Inferior parietal cortex (tissue), 1 donor: ENCODE measurements at regions not wholly inside any gene's neighbourhood (a gene's known extent, or its start where the extent isn't known, plus 50 kb on each side); places are given as distances from the start of the nearest gene placed in this dataset.
"Not testable (repeated sequence)": the region's sequence is repeated elsewhere in the genome, so short reads cannot be mapped to it uniquely, and the experiment has no call there.

ENCODE experiments used
- DNase-seq: peaks from one replicate; pipeline ENCODE4 v3.0.0-alpha.2; 2016; ENCODE audit errors: extremely low spot score

DNA sequence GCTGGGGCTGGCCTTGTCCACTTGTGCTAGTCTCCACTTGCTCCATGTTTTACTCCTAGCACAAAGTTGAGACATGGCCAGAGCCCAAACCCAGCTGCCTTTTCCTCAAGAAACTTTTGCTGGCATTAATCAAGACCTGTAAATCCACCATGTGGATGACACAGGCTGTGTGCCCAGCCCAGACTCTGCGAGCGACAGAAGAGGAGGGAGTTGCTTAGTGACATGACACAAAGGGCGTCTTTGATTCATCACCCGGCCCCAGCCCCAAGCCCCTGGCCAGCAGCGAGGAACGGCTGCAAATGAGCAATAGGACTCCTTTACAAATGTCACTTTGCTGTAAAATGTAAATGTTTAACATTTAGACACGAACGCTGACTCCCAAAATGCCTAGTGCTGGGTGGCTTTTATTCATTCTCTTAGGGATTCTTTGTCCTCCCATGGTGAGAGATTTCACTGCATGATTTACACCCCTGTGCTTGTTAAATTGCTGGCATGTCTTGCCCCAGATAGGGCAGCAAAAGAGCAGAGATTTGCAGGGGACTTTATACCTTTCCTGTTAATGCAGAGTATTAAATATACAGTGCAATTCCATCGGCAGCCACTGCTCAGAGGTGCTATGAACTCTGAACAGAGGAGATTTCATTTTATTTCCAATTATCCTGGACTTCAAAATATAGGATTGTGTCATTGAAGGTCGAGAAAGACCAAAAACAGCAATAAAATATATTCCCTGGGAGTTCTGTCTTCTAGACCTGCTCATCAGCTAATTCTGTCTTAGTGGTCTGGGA, 263.6 kb upstream of the NCAM1 start:
- peak; percentile 78 for DNase-seq

GRCh38 chr11:112705148-112705547, 256.1 kb upstream of the NCAM1 start:
- DNase-seq, result no peak

DNA sequence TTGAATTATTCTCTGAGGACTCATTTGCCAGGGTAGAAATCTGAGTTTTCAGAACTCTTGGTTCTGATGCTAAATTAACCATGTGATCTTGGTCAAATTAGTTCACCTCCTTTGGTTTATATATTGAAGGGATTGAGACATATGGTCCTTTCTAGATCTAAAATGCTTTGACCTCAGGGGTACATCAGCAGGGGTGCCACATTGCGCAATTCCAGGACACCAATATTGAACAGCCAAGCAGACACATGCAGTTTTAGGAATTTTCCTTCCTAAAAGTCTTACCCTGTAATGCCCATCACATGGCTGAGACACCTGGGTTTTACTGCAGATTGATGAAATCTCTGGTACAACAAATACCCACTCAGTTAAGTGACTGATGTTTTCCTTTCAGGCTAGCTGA, 254.4 kb upstream of the NCAM1 start:
- no peak for DNase-seq

DNA sequence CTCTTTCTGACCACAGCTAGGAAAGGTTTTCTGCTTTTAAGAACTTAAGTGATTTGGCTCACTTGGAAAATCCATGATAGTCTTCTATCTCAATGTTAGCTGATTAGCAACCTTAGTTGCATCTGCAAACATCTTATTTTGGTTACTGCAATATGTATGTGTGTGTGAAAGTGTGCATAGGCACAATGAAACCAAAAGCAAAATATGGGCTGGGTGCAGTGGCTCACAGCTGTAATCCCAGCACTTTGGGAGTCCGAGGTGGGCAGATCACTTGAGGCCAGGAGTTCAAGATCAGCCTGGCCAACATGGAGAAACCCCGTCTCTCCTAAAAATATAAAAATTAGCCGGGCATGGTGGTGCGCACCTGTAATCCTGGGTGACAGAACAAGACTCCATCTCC, 246.9 kb upstream of the NCAM1 start:
- not testable (repeated sequence) for DNase-seq

DNA sequence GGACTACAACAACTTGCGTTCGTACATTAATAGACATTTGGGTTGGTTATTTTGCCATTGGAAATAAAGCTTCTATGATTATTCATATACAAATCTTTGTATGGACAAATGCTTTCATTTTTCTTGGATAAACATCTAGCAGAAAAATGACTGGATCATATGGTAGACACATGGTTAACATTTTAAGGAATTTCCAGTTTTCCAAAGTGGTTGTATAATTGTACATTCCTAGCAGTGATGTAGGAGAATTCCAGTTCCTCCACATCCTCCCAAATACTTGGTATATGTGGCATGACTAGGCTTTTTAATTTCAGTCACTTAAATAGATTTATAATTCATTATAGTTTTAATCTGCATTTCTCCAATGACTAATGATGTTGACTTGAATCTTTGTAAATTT, 246.2 kb upstream of the NCAM1 start:
- DNase-seq, result no peak

DNA sequence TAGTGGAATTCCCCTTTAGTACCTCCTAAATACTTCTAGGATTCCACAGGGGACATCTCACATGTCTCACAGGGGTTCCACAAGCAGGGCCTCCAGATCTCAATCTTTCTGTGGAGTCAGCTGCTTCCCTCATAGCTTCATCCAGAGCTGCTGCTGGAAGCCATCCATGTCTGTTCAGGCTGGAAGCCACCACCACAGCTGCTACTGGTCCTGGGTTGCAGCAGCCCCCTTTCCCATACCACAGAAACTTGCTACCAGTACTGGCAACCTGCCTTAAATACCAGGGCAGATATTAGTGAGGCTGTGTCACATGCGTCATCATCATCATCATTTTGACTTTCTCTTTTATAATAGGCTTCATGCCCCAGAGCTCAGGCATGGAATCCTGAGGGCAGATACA, 242.7 kb upstream of the NCAM1 start:
- DNase-seq, result no peak

- no peak for DNase-seq
Observed at GRCh38 chr11:112719736-112720525, 241.3 kb upstream of the NCAM1 start.

DNA sequence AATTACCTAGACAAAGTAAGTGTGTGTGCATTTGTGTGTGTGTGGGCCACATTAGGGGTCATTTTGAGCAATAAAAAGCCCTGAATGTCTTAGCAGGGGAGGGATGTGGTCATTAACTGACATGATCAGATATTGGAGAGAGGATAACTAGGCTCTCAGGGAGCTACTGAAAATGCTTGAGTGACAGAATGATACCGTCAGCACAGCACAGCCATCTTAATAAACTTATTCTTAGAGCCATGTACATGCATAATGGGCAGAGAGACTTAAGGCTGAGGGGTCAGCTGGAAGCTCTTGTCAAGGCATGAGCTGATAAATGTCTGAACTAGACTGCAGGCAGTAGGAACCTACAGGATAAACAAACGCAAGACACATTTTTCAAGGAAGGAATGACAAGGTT, 239.1 kb upstream of the NCAM1 start:
- DNase-seq, result no peak

DNA sequence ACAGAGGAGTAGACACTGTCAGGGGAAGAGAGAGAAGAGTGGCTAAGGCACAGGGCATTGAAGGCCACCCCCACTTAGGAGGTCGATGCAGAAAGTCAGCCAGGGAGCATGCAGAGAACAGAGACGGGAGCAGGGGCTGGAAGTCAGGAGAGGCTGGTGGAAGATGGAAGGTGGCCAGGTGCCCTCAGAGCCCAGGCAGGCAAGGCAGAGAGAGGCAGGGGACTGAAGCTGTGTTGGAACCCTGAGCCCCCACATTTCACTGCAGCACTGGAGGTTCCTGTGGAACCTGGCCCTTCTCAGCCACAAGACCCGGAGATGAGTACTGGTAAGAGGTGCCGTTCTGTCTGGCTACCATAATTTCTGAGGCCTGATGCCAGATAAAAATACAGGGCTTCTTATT, 238.3 kb upstream of the NCAM1 start:
- no peak for DNase-seq

GRCh38 chr11:112723676-112724495, 237.3 kb upstream of the NCAM1 start:
- no peak for DNase-seq

DNA sequence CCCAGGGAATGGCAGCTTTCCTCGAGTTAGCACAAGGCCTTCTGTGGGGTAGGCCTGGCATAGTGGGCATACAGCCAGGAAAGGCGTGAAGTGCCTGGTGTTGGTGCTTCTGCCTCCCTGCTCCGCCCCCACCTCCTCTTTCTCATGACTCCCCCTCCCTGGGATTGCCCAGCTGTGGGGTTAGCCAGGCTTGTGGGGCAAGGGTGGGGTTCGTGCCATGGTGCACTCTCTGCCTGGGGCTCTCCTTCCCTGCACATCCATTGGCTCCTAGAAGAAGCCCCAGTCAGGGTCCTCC, 236.8 kb upstream of the NCAM1 start:
- no peak for DNase-seq

DNA sequence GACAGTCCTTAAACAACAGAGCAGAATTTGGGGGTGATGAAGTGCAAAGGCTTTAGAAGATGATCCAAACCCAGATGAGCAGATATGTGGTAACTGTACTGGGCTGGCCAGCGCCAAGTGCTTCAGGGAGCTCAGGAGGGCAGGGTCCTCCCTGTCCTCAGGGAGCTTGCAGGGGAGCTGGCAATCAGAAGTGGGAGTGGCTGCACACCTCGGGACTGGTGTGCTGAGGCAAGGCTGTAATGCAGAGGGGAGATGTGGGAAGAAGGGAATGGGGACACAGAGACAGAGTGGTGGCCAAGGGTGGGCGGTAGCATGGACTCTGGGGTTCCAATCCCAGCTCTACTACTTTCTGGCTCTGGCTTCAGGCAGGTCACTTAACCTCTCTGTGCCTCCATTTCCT, 235.6 kb upstream of the NCAM1 start:
- DNase-seq, result no peak

DNA sequence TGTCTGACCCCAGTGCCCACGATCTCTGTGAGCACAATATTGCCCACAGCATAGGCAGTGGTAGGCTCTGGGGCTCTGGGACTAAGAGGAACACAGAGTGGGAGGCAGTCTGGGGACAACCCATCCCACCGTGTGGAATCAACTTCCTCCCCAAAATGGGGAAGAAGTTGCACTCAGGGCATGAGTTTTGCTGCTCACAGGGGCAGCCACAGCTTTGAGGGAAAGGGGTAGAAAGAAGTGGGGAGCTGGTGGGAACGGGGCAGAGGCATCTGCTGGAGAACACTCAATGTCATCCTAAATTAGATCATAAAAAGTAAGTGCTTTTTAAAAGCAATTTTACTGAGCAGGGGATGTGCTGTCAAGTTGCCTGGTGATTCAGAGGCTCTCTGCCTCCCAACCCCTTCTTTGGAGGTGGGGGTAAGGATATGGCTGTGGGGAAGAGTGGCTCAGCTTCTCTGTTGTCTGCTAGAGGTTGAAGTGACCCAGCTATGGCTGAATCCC, 233.8 kb upstream of the NCAM1 start:
- DNase-seq, result no peak

- DNase-seq, result no peak
Observed at GRCh38 chr11:112728288-112728687, 232.9 kb upstream of the NCAM1 start.

GRCh38 chr11:112728716-112729115, 232.5 kb upstream of the NCAM1 start:
- no peak for DNase-seq

DNA sequence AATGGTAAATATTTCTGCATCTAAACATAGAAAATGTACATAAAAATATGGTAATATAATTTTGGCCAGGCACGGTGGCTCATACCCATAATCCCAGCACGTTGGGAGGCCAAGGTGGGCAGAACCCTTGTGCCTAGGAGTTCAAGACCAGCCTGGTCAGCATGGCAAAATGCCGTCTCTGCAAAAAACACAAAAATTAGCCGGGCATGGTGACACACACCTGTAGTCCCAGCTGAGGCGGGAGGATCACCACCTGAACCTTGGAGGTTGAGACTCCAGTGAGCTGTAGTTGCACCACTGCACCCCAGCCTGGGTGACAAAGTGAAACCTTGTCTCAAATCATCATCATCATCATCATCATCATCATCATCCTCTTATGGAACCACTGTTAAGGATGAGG, 230.6 kb upstream of the NCAM1 start:
- no peak for DNase-seq

DNA sequence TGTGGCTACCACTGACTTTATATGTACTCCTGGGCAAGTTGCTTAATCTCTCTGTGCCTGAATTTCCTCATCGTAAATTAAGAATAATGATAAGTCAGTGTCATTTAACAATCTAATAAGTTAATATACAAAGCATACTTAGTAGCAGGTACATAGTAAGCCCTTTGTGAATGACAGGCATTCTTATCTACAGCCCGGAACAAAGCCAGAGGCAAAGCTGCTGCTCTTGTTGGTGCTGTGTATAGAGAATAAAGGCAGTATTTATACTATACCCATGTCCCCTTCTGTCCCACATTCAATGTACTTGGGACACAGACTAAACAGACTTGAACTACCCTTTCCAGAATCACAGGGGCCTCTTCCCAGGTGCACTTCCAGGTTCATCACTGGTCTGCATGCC, 229.7 kb upstream of the NCAM1 start:
- no peak for DNase-seq

DNA sequence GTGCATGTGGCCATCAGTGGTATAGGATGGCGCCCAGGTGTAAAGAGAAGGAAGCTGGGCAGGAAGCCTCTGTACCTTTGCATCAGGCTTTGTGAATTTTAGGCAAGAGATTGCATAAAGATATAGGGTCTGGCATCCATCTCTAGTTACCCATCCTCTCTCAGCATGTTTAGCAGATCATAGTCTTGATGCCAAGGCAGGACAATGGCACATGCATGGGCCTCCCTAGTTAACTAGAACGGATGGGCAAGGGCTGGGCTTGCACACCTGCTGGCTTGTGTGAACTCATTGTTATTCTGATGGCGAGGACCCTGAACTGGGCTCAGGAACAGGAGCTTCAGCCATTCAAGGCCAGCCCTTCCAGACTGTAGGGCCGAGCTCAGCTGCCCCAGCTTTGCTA, 229.2 kb upstream of the NCAM1 start:
- no peak for DNase-seq

GRCh38 chr11:112734207-112734606, 227.0 kb upstream of the NCAM1 start:
- DNase-seq, result no peak

- DNase-seq, result no peak
Observed at GRCh38 chr11:112735470-112735869, 225.8 kb upstream of the NCAM1 start.

DNA sequence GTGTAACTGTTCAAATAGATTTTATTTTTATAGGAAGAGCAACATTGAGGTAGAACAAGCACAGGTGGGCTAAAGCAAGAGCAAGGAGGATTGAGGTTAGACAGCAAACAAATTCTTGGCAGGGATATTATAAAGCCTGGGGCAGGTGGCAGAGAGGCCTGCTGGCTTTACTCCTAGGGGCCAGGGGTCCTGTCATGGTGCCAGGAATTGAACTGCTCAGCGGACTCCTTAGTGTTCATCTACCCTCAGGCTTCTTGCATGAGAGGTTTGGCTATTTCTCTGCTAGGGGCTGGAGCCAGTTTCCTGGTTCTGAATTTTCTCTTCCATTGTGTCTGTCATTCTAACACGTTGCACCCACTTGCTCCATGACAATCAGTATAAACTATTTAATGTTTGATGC, 217.2 kb upstream of the NCAM1 start:
- DNase-seq, result no peak

- no peak for DNase-seq
Observed at GRCh38 chr11:112745973-112746372, 215.2 kb upstream of the NCAM1 start.

GRCh38 chr11:112748252-112748651, 213.0 kb upstream of the NCAM1 start:
- DNase-seq, result no peak
